ENCODE measurements at regions not wholly inside any gene's neighbourhood (a gene's known extent, or its start where the extent isn't known, plus 50 kb on each side); places are given as distances from the start of the nearest gene placed in this dataset.

DNA sequence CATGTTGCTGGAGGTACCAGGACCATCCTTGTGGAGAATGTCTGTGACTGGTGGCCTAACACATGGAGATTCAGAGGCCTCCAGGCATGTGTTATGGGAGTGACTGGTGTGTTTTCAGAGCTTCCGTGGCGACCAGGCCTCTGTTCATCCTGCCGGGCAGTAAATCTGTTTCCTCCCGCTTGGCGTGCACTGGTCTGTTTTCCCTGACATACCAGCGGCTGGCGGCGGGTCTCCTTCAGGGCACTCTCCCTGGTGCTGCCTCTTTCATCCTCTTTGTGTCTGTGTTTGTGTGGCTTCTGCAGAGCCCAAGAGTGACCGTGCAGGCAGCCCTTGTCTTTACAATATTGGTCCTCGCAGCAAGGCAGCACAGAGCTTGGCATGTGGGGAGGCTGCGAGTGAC lies 385.1 kb upstream of the MKI67 start:
- H3K4me3 ChIP-seq (ENCODE audit: low read length), result no peak overlapping the region
- no peaks in the 10 kb centered on the region for H3K4me1 ChIP-seq (ENCODE audit: control insufficient read depth, insufficient read depth, low read length)

DNA sequence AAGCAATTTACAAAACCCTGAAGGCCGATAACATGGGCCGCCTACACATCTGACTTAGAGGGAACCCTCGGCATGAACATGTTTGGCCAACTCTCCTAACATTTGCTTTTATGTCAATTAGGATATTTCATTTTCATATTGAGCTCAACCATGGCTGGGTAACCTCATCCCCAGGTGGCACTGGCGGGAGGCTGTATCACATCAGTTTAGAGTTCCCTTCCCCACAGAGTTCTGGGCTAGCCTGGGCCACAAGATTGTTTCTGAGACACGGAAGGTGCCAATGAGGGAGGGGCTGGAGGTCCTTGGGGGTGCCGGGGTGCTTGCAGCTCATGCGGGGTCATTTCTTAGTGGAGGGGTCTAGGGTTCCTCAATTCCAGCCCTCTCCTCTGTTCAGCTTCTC lies 386.5 kb upstream of the MKI67 start:
- H3K9ac ChIP-seq (ENCODE audit: low read length), result no peak overlapping the region
- H3K4me1 ChIP-seq (ENCODE audit: control insufficient read depth, insufficient read depth, low read length), result no peaks in the 10 kb centered on the region
- H3K27me3 ChIP-seq (ENCODE audit: control insufficient read depth, insufficient read depth, low read length), result no peaks in the 10 kb centered on the region
- no peaks in the 10 kb centered on the region for H3K36me3 ChIP-seq (ENCODE audit: control insufficient read depth, insufficient read depth, low read length)
- no peak overlapping the region for H3K4me3 ChIP-seq (ENCODE audit: low read length)
- H3K27ac ChIP-seq (ENCODE audit: low read depth, low read length), result no peak overlapping the region

More for the DNA sequence above, 385.1 kb upstream of the MKI67 start:
- no peaks in the 10 kb centered on the region for H3K27me3 ChIP-seq (ENCODE audit: control insufficient read depth, insufficient read depth, low read length)
- H3K36me3 ChIP-seq (ENCODE audit: control insufficient read depth, insufficient read depth, low read length), result no peaks in the 10 kb centered on the region
- no peak overlapping the region for H3K9ac ChIP-seq (ENCODE audit: low read length)
- H3K27ac ChIP-seq (ENCODE audit: low read depth, low read length), result no peak overlapping the region

DNA sequence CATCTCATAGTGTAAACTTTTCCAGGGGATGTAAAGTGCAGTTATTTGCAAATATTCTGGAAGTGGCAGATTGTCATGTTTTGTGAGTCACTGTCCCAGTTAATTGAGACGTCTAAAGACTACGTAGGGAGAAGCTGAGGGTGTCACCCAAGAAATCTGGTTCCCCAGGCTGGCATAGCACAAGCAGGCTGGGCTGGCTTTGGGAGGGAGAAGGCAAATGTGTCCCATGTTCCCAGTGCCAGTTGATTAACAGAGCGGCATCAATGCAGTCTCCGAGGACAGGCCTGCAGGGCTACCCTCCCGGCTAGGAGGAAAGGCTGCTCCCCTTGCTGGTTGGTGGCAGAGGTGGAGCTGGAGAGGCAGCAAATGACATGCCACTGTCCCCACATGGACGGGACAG lies 388.3 kb upstream of the MKI67 start:
- no peaks in the 10 kb centered on the region for H3K27me3 ChIP-seq (ENCODE audit: control insufficient read depth, insufficient read depth, low read length)
- H3K4me1 ChIP-seq (ENCODE audit: control insufficient read depth, insufficient read depth, low read length), result no peaks in the 10 kb centered on the region
- no peak overlapping the region for H3K9ac ChIP-seq (ENCODE audit: low read length)
- H3K27ac ChIP-seq (ENCODE audit: low read depth, low read length), result no peak overlapping the region
- no peak overlapping the region for H3K4me3 ChIP-seq (ENCODE audit: low read length)
- no peaks in the 10 kb centered on the region for H3K36me3 ChIP-seq (ENCODE audit: control insufficient read depth, insufficient read depth, low read length)

DNA sequence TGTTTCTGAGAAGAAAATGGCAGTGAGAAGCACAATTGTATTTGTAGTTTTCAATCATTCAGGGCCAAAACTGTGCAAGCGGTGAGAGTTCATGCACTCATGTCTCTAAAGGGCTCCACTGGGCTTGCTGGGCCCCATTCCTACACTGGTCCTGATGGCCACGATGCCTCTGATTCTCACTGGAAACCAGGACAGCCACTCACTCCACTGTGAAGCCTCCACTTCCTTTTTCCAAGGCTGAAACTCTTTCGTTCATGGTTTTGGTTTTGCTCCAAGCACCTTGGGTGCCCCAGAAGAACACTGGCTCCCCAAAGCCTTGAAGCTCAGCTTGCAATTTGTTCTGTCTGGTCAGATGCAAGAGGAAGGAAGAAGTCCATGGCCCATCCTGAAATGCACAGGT lies 390.0 kb upstream of the MKI67 start:
- no peaks in the 10 kb centered on the region for H3K36me3 ChIP-seq (ENCODE audit: control insufficient read depth, insufficient read depth, low read length)
- no peaks in the 10 kb centered on the region for H3K4me1 ChIP-seq (ENCODE audit: control insufficient read depth, insufficient read depth, low read length)
- H3K4me3 ChIP-seq (ENCODE audit: low read length), result no peak overlapping the region
- H3K27ac ChIP-seq (ENCODE audit: low read depth, low read length), result no peak overlapping the region
- no peak overlapping the region for H3K9ac ChIP-seq (ENCODE audit: low read length)
- H3K27me3 ChIP-seq (ENCODE audit: control insufficient read depth, insufficient read depth, low read length), result no peaks in the 10 kb centered on the region

DNA sequence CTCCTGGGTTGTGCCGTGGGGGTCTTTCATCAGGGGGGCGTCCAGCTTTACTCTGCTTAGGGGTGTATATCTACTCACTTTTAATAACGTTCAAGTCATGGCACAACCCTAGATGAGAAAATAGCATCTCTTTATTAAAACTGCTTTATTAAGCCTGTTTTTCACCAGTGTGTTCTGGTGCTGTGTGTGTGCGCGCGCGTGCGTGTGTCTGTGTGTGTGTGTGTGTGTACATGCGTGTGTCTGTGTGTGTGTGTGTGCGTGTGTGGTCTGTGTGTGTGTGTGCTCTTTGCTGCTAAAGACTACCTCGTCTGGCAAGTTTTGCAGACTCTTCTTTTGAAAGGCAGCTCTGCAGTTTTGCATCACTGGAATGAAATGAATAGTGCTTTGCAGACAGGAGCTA lies 390.9 kb upstream of the MKI67 start:
- H3K4me3 ChIP-seq (ENCODE audit: low read length), result no peak overlapping the region
- H3K27me3 ChIP-seq (ENCODE audit: control insufficient read depth, insufficient read depth, low read length), result no peaks in the 10 kb centered on the region
- no peak overlapping the region for H3K9ac ChIP-seq (ENCODE audit: low read length)
- no peak overlapping the region for H3K27ac ChIP-seq (ENCODE audit: low read depth, low read length)
- no peaks in the 10 kb centered on the region for H3K4me1 ChIP-seq (ENCODE audit: control insufficient read depth, insufficient read depth, low read length)
- H3K36me3 ChIP-seq (ENCODE audit: control insufficient read depth, insufficient read depth, low read length), result no peaks in the 10 kb centered on the region

DNA sequence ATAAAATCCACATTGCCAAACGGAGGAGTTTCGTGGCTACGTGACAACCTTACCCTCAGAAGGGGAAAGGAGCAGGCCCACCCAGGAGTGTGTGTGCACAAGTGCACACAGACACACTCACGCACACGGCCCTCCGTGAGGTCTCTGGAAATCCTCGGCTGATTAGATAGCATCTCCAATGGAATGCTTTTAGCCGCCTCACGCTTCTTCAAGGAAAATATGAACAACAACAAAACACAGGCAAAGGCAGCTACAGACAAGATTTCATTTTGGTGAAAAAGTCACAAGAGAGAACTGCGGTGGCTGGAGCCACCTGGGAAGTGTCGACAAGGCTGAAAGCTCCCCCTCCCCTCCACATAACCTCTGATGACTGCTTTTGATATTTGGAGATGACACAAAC lies 391.8 kb upstream of the MKI67 start:
- H3K27me3 ChIP-seq (ENCODE audit: control insufficient read depth, insufficient read depth, low read length), result no peaks in the 10 kb centered on the region
- H3K4me1 ChIP-seq (ENCODE audit: control insufficient read depth, insufficient read depth, low read length), result no peaks in the 10 kb centered on the region
- H3K9ac ChIP-seq (ENCODE audit: low read length), result no peak overlapping the region
- no peaks in the 10 kb centered on the region for H3K36me3 ChIP-seq (ENCODE audit: control insufficient read depth, insufficient read depth, low read length)
- no peak overlapping the region for H3K27ac ChIP-seq (ENCODE audit: low read depth, low read length)
- no peak overlapping the region for H3K4me3 ChIP-seq (ENCODE audit: low read length)

DNA sequence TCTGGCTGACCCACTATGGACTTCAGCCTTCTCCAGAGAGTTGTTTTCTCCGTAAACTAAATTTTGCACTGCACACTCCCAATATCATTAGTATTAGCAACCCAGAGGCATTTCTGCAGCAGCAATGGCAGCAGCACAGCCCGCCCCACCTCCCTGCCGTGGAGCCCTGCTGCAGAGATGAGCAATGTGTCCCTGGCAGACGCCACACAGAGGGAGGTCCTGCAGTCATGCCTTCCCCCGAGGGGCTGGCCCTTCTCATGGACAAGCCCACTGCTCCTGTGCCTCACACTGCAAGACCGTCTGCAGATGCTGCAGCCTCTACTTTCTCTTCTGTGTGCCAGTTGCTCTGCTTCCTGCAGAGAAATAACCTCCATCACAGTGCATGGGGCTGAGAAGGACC lies 393.4 kb upstream of the MKI67 start:
- H3K4me3 ChIP-seq (ENCODE audit: low read length), result no peak overlapping the region
- no peaks in the 10 kb centered on the region for H3K36me3 ChIP-seq (ENCODE audit: control insufficient read depth, insufficient read depth, low read length)
- H3K9ac ChIP-seq (ENCODE audit: low read length), result no peak overlapping the region
- no peaks in the 10 kb centered on the region for H3K27me3 ChIP-seq (ENCODE audit: control insufficient read depth, insufficient read depth, low read length)
- no peak overlapping the region for H3K27ac ChIP-seq (ENCODE audit: low read depth, low read length)
- H3K4me1 ChIP-seq (ENCODE audit: control insufficient read depth, insufficient read depth, low read length), result no peaks in the 10 kb centered on the region

DNA sequence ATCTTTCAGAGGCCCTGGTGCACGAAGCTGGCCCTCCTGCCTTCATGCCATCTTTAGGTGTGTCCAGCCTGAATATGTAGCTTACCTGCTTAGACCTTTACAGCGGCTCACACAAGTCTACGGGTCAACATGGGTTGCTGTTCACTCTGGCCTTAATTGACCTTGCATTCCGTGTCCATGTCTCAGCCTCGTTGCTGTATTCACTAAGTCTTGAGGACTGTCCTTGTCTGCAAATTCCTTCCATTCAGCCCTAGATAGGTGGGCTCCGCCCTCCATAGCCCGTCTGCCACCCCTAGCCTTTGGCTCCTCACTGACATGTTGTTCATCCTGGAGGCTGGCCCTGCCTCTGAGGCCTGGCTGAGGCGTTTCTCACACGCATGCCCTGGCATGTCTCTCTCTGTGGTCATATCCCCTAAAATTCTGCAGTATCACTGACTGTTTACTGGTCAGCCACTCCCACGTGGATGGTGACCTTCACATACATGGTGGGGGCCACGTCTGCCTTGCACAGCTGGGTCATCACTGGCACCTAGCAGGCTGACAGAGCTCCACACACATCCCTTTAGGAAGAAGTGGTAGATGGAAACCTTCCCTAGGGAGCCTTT lies 394.1 kb upstream of the MKI67 start:
- Histone ChIP-seq H3K9ac (ENCODE audit: low read length) (no peak overlapping the region), H3K27me3 (ENCODE audit: control insufficient read depth, insufficient read depth, low read length) (no peaks in the 10 kb centered on the region), H3K4me1 (ENCODE audit: control insufficient read depth, insufficient read depth, low read length) (no peaks in the 10 kb centered on the region), H3K27ac (ENCODE audit: low read depth, low read length) (no peak overlapping the region), H3K36me3 (ENCODE audit: control insufficient read depth, insufficient read depth, low read length) (no peaks in the 10 kb centered on the region), H3K4me3 (ENCODE audit: low read length) (no peak overlapping the region)

DNA sequence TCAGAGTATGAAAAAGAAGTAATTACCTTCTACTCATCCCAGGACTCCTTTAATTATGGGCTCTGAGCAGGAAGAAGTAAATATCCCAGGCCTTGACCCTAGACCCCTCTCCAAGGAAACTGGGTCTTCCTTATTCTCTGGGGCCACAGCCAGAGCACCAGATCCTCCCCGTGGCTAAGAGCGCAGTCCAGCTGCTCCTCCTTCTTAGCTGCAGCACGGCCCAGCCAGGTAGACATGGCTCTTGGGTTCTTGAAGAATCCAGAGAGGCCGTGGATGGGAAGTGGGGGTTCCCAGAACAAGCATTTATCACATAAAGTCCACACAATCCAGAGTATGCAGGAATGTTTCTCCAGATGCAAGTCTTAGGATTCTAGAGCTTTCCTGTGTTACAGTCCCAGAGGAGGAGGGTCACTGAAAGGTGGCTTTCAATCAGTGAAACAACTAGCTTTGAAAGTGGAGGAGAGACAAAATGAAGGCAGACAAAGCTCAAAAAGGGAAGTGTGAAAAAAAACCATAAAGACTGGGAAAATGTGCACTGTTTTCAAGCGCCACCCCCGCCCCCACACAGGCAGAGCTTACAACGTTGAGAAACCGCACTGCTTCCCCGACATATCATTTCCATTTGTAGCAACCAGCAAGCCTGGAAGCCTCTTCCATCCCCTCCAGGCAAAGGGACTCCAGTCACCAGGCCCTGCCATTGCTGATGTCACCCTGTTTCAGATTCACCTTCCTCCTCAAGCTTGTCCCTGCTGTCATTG lies 396.5 kb upstream of the MKI67 start:
- no peaks in the 10 kb centered on the region for H3K36me3 ChIP-seq (ENCODE audit: control insufficient read depth, insufficient read depth, low read length)
- H3K9ac ChIP-seq (ENCODE audit: low read length), result no peak overlapping the region
- no peaks in the 10 kb centered on the region for H3K27me3 ChIP-seq (ENCODE audit: control insufficient read depth, insufficient read depth, low read length)
- H3K4me3 ChIP-seq (ENCODE audit: low read length), result no peak overlapping the region
- H3K4me1 ChIP-seq (ENCODE audit: control insufficient read depth, insufficient read depth, low read length), result no peaks in the 10 kb centered on the region
- H3K27ac ChIP-seq (ENCODE audit: low read depth, low read length), result no peak overlapping the region

DNA sequence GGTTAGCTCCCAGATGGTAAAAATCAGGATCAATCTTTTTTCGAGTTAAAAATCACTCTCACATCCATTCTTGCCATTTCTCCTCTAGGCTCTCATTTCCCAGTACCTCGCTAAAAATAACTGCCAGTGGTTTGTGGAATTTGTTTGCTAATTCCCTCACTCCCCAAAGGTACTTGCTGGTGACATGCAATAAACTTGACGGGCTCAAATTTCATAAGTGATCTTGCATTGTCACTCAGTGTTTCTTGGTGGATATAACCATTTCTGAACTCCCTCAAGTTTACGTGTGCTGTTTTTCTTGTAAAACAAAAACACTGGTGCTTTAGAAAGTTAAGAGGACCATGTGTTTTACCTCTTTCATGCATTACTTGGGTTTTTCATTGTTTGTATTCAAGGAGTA lies 399.2 kb upstream of the MKI67 start:
- H3K27me3 ChIP-seq (ENCODE audit: control insufficient read depth, insufficient read depth, low read length), result no peaks in the 10 kb centered on the region
- no peaks in the 10 kb centered on the region for H3K4me1 ChIP-seq (ENCODE audit: control insufficient read depth, insufficient read depth, low read length)
- no peak overlapping the region for H3K27ac ChIP-seq (ENCODE audit: low read depth, low read length)
- H3K4me3 ChIP-seq (ENCODE audit: low read length), result no peak overlapping the region
- no peaks in the 10 kb centered on the region for H3K36me3 ChIP-seq (ENCODE audit: control insufficient read depth, insufficient read depth, low read length)
- H3K9ac ChIP-seq (ENCODE audit: low read length), result no peak overlapping the region

DNA sequence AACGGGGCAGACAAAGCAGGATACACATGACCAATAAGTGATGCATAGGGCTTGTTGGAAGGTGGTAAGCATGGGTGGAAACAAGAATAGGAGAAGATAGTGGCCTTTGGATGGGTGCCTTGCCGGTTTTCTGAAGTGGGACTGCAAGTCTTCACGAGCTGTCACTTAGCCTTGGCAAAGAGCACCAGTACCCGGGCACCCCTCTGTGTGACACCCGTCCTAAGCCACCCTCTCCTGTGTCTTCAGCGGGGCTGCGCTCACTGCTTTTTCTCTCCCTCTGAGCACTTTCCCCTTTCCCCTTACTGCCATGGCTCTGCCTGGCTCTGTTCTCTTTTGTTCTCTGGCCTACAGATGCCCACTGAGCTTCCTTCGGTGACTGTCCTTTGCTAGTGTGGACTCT lies 399.7 kb upstream of the MKI67 start:
- H3K27ac ChIP-seq (ENCODE audit: low read depth, low read length), result no peak overlapping the region
- H3K4me1 ChIP-seq (ENCODE audit: control insufficient read depth, insufficient read depth, low read length), result no peaks in the 10 kb centered on the region
- H3K9ac ChIP-seq (ENCODE audit: low read length), result no peak overlapping the region
- H3K27me3 ChIP-seq (ENCODE audit: control insufficient read depth, insufficient read depth, low read length), result no peaks in the 10 kb centered on the region
- no peak overlapping the region for H3K4me3 ChIP-seq (ENCODE audit: low read length)
- no peaks in the 10 kb centered on the region for H3K36me3 ChIP-seq (ENCODE audit: control insufficient read depth, insufficient read depth, low read length)

DNA sequence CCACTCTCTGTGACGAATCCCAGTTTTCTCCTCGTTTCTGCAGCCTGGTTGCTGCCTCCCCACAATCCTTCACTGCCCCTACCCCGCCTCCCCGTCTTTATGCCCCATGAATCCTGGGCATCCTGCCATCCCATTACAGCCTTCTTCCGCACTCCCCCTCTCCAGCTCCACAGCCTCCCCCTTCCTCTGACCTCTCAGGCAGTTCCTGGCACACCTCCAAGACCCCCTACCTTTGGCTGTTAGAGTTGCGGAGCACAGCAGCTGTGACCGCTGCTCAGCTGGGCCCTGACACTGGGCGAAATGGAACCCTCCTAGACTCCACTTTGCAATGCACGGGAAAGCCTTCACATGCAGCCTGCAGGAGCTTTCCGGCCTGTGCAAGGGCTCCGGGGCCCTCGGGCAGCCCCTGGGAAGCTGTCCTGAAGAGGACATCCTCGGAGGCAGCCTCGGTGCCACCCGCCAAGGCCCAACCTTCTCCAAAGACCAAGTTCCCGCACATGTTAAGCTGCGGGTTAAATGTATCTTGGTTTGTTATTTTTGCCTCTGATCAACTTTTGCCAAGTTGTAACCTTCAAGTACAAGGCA lies 400.7 kb upstream of the MKI67 start:
- Histone ChIP-seq H3K27me3 (ENCODE audit: control insufficient read depth, insufficient read depth, low read length) (no peaks in the 10 kb centered on the region), H3K4me3 (ENCODE audit: low read length) (no peak overlapping the region), H3K4me1 (ENCODE audit: control insufficient read depth, insufficient read depth, low read length) (no peaks in the 10 kb centered on the region), H3K9ac (ENCODE audit: low read length) (no peak overlapping the region), H3K36me3 (ENCODE audit: control insufficient read depth, insufficient read depth, low read length) (no peaks in the 10 kb centered on the region), H3K27ac (ENCODE audit: low read depth, low read length) (no peak overlapping the region)

DNA sequence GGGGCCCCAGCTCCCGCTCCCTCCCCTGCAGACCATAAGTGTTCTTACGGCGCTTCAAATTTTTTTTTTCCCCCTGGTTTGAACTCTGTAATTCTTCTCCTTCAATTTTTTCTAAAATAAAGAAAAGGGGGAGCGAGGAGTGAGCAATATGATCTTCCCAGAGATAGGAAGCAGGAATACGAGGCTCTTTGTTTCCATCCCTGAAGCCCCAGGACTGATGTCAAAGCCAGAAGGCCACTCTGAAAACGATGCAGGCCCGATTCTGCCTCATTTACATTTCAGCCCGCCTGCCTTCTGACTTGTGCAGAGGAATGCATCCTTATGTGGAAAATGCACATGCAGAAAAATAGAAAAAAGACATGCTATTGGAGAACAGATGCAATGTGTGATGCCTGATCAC lies 401.5 kb upstream of the MKI67 start:
- Histone ChIP-seq H3K27me3 (ENCODE audit: control insufficient read depth, insufficient read depth, low read length) (peaks cover 2% of the 10 kb centered on the region), H3K36me3 (ENCODE audit: control insufficient read depth, insufficient read depth, low read length) (no peaks in the 10 kb centered on the region), H3K4me1 (ENCODE audit: control insufficient read depth, insufficient read depth, low read length) (no peaks in the 10 kb centered on the region), H3K27ac (ENCODE audit: low read depth, low read length) (no peak overlapping the region), H3K9ac (ENCODE audit: low read length) (no peak overlapping the region), H3K4me3 (ENCODE audit: low read length) (no peak overlapping the region)
